ENCODE measurements at regions not wholly inside any gene's neighbourhood (a gene's known extent, or its start where the extent isn't known, plus 50 kb on each side); places are given as distances from the start of the nearest gene placed in this dataset.

DNA sequence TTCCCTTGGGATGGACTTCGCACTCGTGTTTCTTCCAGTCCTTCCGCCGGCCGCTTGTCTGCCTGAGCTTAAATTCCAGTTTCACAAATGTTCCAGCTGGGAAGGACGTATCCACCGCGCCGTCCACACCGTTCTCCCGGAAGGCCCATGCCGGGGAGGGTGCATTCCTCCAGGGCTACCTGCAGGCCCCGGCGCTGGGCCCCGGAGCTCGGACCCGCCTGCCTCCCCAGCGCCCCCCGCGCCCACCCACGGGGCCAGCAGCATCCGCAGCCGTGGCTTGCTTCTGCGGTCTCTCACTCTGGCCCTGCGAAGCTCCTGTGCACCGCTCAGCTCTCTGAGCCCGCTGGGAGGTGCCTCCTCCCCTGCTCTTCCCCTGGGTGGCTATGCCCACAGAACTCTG lies 2084.1 kb downstream of the TP53TG3F start:
- no peaks in the 10 kb centered on the region for H3K4me1 ChIP-seq (ENCODE audit: control insufficient read depth, insufficient read depth, low read length)
- WGBS (ENCODE audit: insufficient coverage): 72% methylated on average over 27 of the region's 27 CpGs
- H3K9me3 ChIP-seq (ENCODE audit: control insufficient read depth, insufficient read depth, low read length): peaks cover 3% of the 10 kb centered on the region
- no peak overlapping the region for H3K4me3 ChIP-seq (ENCODE audit: low read depth, low read length)
- H3K27ac ChIP-seq (ENCODE audit: low read depth, low read length): no peak overlapping the region
- no peaks in the 10 kb centered on the region for H3K36me3 ChIP-seq (ENCODE audit: control insufficient read depth, insufficient read depth, low read length)
- no peak for DNase-seq (ENCODE audit: low read depth in 4 of 6, low spot score in 6 of 6)
- H3K27me3 ChIP-seq (ENCODE audit: control insufficient read depth, insufficient read depth, low read length): no peaks in the 10 kb centered on the region

GRCh38 chr16:35552763-35553162 lies 2093.4 kb downstream of the TP53TG3F start:
- H3K27ac ChIP-seq (ENCODE audit: low read depth, low read length): no peak overlapping the region
- no peaks in the 10 kb centered on the region for H3K9me3 ChIP-seq (ENCODE audit: control insufficient read depth, insufficient read depth, low read length)
- no peak overlapping the region for H3K4me3 ChIP-seq (ENCODE audit: low read depth, low read length)
- no peaks in the 10 kb centered on the region for H3K4me1 ChIP-seq (ENCODE audit: control insufficient read depth, insufficient read depth, low read length)
- H3K36me3 ChIP-seq (ENCODE audit: control insufficient read depth, insufficient read depth, low read length): no peaks in the 10 kb centered on the region
- no peak for DNase-seq (ENCODE audit: low read depth in 4 of 6, low spot score in 6 of 6)
- 40% methylated on average over 26 of the region's 31 CpGs for WGBS (ENCODE audit: insufficient coverage)
- H3K27me3 ChIP-seq (ENCODE audit: control insufficient read depth, insufficient read depth, low read length): no peaks in the 10 kb centered on the region

DNA sequence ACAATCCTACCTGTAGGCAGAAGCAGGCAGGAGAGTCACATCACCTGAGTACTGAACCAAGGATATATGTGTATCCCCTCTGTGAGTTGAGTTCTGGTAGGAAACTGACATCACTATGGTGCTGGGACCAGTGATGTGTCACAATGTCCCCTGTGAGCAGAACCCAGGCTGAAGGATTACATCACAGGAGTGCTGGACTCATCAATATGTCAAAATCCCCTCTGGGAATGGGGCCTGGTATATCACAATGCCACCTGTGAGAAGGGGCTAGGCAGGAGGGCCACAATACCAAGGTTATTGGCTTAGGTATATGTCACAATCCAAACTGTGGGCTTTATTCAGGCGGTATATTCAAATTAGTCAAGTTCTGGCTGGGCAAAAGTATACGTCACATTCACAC lies 2098.3 kb downstream of the TP53TG3F start:
- Histone ChIP-seq H3K4me3 (ENCODE audit: low read depth, low read length) (no peak overlapping the region), H3K27me3 (ENCODE audit: control insufficient read depth, insufficient read depth, low read length) (no peaks in the 10 kb centered on the region), H3K4me1 (ENCODE audit: control insufficient read depth, insufficient read depth, low read length) (no peaks in the 10 kb centered on the region), H3K36me3 (ENCODE audit: control insufficient read depth, insufficient read depth, low read length) (no peaks in the 10 kb centered on the region), H3K9me3 (ENCODE audit: control insufficient read depth, insufficient read depth, low read length) (peaks cover 2% of the 10 kb centered on the region), H3K27ac (ENCODE audit: low read depth, low read length) (no peak overlapping the region)
- 55% methylated on average over 2 of the region's 2 CpGs for WGBS (ENCODE audit: insufficient coverage)
- no peak for DNase-seq (ENCODE audit: low read depth in 4 of 6, low spot score in 6 of 6)

DNA sequence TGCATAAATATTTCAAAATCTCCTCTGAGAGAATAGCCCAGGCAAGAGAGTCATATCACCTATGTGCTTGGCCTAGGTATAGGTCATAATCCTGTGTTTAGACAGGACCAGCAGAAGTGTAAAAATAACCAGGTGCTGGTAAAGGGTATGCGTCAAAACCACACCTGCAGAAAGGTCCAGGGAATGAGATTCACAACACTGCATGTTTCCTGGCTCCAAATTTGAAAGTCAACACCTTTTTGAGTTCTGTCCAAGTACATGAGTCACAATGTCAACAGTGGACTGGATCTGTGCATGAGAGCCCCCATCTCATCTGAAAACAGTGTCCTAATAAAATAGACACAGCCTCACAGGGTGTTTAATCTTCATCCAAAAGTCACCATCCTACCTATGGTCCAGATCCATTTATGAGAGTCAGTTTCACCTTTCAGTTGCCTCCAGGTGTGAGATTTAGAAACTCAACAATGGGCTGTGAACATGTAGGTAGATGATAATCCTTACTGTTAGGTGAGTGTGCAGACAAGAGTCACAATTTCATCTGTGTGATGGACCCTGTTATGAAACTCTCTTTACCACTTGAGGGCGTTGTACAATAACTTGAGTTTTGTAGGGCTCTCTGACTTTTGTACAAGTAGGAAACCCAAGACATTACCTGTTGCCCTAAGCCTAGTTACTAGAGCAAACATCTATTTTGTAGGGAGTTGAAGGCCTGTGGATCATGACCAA lies 2100.7 kb downstream of the TP53TG3F start:
- H3K9me3 ChIP-seq (ENCODE audit: control insufficient read depth, insufficient read depth, low read length): peaks cover 2% of the 10 kb centered on the region
- WGBS (ENCODE audit: insufficient coverage): 83% methylated on average over 1 of the region's 2 CpGs
- no peak overlapping the region for H3K27ac ChIP-seq (ENCODE audit: low read depth, low read length)
- H3K4me1 ChIP-seq (ENCODE audit: control insufficient read depth, insufficient read depth, low read length): no peaks in the 10 kb centered on the region
- H3K27me3 ChIP-seq (ENCODE audit: control insufficient read depth, insufficient read depth, low read length): no peaks in the 10 kb centered on the region
- H3K4me3 ChIP-seq (ENCODE audit: low read depth, low read length): no peak overlapping the region
- H3K36me3 ChIP-seq (ENCODE audit: control insufficient read depth, insufficient read depth, low read length): no peaks in the 10 kb centered on the region
- no peak for DNase-seq (ENCODE audit: low read depth in 4 of 6, low spot score in 6 of 6)

- no peaks in the 10 kb centered on the region for H3K27me3 ChIP-seq (ENCODE audit: control insufficient read depth, insufficient read depth, low read length)
- no peaks in the 10 kb centered on the region for H3K4me1 ChIP-seq (ENCODE audit: control insufficient read depth, insufficient read depth, low read length)
- 69% methylated on average over 4 of the region's 6 CpGs for WGBS (ENCODE audit: insufficient coverage)
- DNase-seq (ENCODE audit: low read depth in 4 of 6, low spot score in 6 of 6): no peak
- H3K27ac ChIP-seq (ENCODE audit: low read depth, low read length): no peak overlapping the region
- H3K36me3 ChIP-seq (ENCODE audit: control insufficient read depth, insufficient read depth, low read length): no peaks in the 10 kb centered on the region
- H3K9me3 ChIP-seq (ENCODE audit: control insufficient read depth, insufficient read depth, low read length): peaks cover 2% of the 10 kb centered on the region
- H3K4me3 ChIP-seq (ENCODE audit: low read depth, low read length): no peak overlapping the region
These were observed 2101.2 kb downstream of the TP53TG3F start for GRCh38 chr16:35560637-35560984.

GRCh38 chr16:35561346-35561745 lies 2101.9 kb downstream of the TP53TG3F start:
- Histone ChIP-seq H3K4me3 (ENCODE audit: low read depth, low read length) (no peak overlapping the region), H3K4me1 (ENCODE audit: control insufficient read depth, insufficient read depth, low read length) (no peaks in the 10 kb centered on the region), H3K27me3 (ENCODE audit: control insufficient read depth, insufficient read depth, low read length) (no peaks in the 10 kb centered on the region), H3K9me3 (ENCODE audit: control insufficient read depth, insufficient read depth, low read length) (peaks cover 2% of the 10 kb centered on the region), H3K36me3 (ENCODE audit: control insufficient read depth, insufficient read depth, low read length) (no peaks in the 10 kb centered on the region), H3K27ac (ENCODE audit: low read depth, low read length) (no peak overlapping the region)
- DNase-seq (ENCODE audit: low read depth in 4 of 6, low spot score in 6 of 6): no peak

DNA sequence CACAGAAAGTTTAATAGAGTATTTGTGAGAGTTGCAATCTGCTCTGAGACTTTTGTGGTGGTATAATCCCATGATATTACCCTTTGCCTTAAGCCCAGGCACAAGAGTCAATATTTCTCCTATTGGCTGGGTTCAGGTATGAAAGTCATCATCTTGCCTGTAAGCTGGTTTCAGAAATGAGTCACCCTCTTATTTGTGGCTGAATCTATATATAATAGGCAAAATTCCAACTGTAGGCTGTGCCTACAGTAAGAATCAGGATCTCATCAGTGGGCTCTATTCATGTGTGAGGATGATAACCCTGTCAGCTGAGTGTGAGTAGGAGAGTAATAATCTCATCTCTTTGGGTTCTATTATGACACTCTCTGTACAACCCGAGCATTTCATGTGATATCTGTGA lies 2103.1 kb downstream of the TP53TG3F start:
- H3K27ac ChIP-seq (ENCODE audit: low read depth, low read length): no peak overlapping the region
- no peaks in the 10 kb centered on the region for H3K36me3 ChIP-seq (ENCODE audit: control insufficient read depth, insufficient read depth, low read length)
- no CpG with 5 or more reads among the region's 1 CpG for whole genome bisulfite sequencing (ENCODE audit: insufficient coverage)
- H3K27me3 ChIP-seq (ENCODE audit: control insufficient read depth, insufficient read depth, low read length): no peaks in the 10 kb centered on the region
- no peaks in the 10 kb centered on the region for H3K4me1 ChIP-seq (ENCODE audit: control insufficient read depth, insufficient read depth, low read length)
- no peak for DNase-seq (ENCODE audit: low read depth in 4 of 6, low spot score in 6 of 6)
- no peak overlapping the region for H3K4me3 ChIP-seq (ENCODE audit: low read depth, low read length)
- H3K9me3 ChIP-seq (ENCODE audit: control insufficient read depth, insufficient read depth, low read length): peaks cover 2% of the 10 kb centered on the region

DNA sequence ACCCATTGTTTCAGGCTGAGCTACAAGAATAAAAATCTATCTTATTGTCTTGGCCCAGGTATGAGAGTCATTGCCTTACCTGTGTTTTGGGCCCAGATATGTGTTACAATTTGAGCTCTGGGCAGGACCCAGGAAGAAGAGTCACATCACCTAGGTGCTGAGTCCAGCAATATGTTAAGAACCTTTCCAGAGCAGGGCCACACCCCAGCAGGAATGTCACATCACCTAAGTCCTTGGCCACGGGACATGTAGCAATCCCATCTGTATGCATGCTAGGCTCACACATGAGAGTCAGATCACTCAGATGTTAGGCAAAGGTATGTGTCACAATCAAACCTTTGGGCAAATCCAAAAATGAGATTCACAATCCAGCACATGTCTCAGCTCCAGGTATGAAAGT lies 2103.5 kb downstream of the TP53TG3F start:
- DNase-seq (ENCODE audit: low read depth in 4 of 6, low spot score in 6 of 6): no peak
- H3K27ac ChIP-seq (ENCODE audit: low read depth, low read length): no peak overlapping the region
- H3K4me1 ChIP-seq (ENCODE audit: control insufficient read depth, insufficient read depth, low read length): no peaks in the 10 kb centered on the region
- no peak overlapping the region for H3K4me3 ChIP-seq (ENCODE audit: low read depth, low read length)
- no peaks in the 10 kb centered on the region for H3K36me3 ChIP-seq (ENCODE audit: control insufficient read depth, insufficient read depth, low read length)
- H3K27me3 ChIP-seq (ENCODE audit: control insufficient read depth, insufficient read depth, low read length): no peaks in the 10 kb centered on the region
- 43% methylated on average over 1 of the region's 1 CpG for WGBS (ENCODE audit: insufficient coverage)
- H3K9me3 ChIP-seq (ENCODE audit: control insufficient read depth, insufficient read depth, low read length): peaks cover 2% of the 10 kb centered on the region

GRCh38 chr16:35564148-35564547 lies 2104.7 kb downstream of the TP53TG3F start:
- Histone ChIP-seq H3K4me3 (ENCODE audit: low read depth, low read length) (no peak overlapping the region), H3K4me1 (ENCODE audit: control insufficient read depth, insufficient read depth, low read length) (no peaks in the 10 kb centered on the region), H3K27ac (ENCODE audit: low read depth, low read length) (no peak overlapping the region), H3K27me3 (ENCODE audit: control insufficient read depth, insufficient read depth, low read length) (no peaks in the 10 kb centered on the region), H3K36me3 (ENCODE audit: control insufficient read depth, insufficient read depth, low read length) (no peaks in the 10 kb centered on the region), H3K9me3 (ENCODE audit: control insufficient read depth, insufficient read depth, low read length) (peaks cover 5% of the 10 kb centered on the region)
- no peak for DNase-seq (ENCODE audit: low read depth in 4 of 6, low spot score in 6 of 6)
- 96% methylated on average over 3 of the region's 3 CpGs for WGBS (ENCODE audit: insufficient coverage)

- H3K27ac ChIP-seq (ENCODE audit: low read depth, low read length): no peak overlapping the region
- WGBS (ENCODE audit: insufficient coverage): 63% methylated on average over 1 of the region's 1 CpG
- no peaks in the 10 kb centered on the region for H3K27me3 ChIP-seq (ENCODE audit: control insufficient read depth, insufficient read depth, low read length)
- peaks cover 5% of the 10 kb centered on the region for H3K9me3 ChIP-seq (ENCODE audit: control insufficient read depth, insufficient read depth, low read length)
- H3K36me3 ChIP-seq (ENCODE audit: control insufficient read depth, insufficient read depth, low read length): no peaks in the 10 kb centered on the region
- no peak overlapping the region for H3K4me3 ChIP-seq (ENCODE audit: low read depth, low read length)
- DNase-seq (ENCODE audit: low read depth in 4 of 6, low spot score in 6 of 6): no peak
- no peaks in the 10 kb centered on the region for H3K4me1 ChIP-seq (ENCODE audit: control insufficient read depth, insufficient read depth, low read length)
These were observed 2105.5 kb downstream of the TP53TG3F start for GRCh38 chr16:35564889-35565288.

All from spinal cord (tissue), 9 donors.